Right lobe of liver (tissue), 6 donors: ENCODE measurements at regions not wholly inside any gene's neighbourhood (a gene's known extent, or its start where the extent isn't known, plus 50 kb on each side); places are given as distances from the start of the nearest gene placed in this dataset.

Experiments used
- ATAC-seq, 4 donors: fragments of 200-7000 bp; cut with Tn5 transposase; one replicate each; pipeline ENCODE4 v1.9.1; 2020; ENCODE audit warnings: mild to moderate bottlenecking in 4 of 4, moderate library complexity in 4 of 4
- DNase-seq, 3 donors: peaks; one replicate each; pipeline ENCODE4 v3.0.0-alpha.2; 2020
- H3K27ac ChIP-seq, 3 donors: fragments of 200-600 bp; one replicate each; pipeline ENCODE4 v1.8.0; 2022
- H3K27me3 ChIP-seq, 2 donors: fragments of 200-600 bp; one replicate each; pipeline ENCODE4 v1.8.0; 2022
- H3K36me3 ChIP-seq, 4 donors: fragments of 200-600 bp; sonication (generic) in 1 of 4; one replicate each; pipeline versions ENCODE4 v1.5.1 to v1.8.0; 2017 to 2022; ENCODE audit warnings: control low read depth in 1 of 4
- H3K4me1 ChIP-seq, 4 donors: fragments of 200-600 bp; sonication (generic) in 1 of 4; one replicate each; pipeline versions ENCODE4 v1.5.1 to v1.8.0; 2017 to 2022; ENCODE audit warnings: control low read depth in 1 of 4
- H3K4me3 ChIP-seq, 3 donors: fragments of 200-600 bp; one replicate each; pipeline ENCODE4 v1.8.0; 2022
- H3K9me3 ChIP-seq, 4 donors: fragments of 200-600 bp; sonication (generic) in 1 of 4; one replicate each; pipeline versions ENCODE4 v1.5.1 to v1.8.0; 2017 to 2022; ENCODE audit warnings: control low read depth in 1 of 4
- CTCF ChIP-seq, 4 donors: fragments of 200-600 bp in 3 of 4; fragments of 450-650 bp in 1 of 4; IDR thresholded peaks; one replicate each; pipeline versions ENCODE4 v1.5.1 to v1.8.0; 2016 to 2022; ENCODE audit warnings: antibody characterized with exemption in 4 of 4, mild to moderate bottlenecking in 2 of 4
- POLR2A ChIP-seq: fragments of 450-650 bp; IDR thresholded peaks from one replicate; pipeline ENCODE4 v1.6.1; 2017; ENCODE audit warnings: antibody characterized with exemption, mild to moderate bottlenecking
- WGBS: methylation state at CpG from one replicate; pipeline ENCODE4 v1.1.6; 2018; ENCODE audit warnings: low coverage, low lambda C conversion rate; ENCODE audit not compliant: insufficient coverage; ENCODE audit errors: missing lambda C conversion rate; 5-methylcytosine and 5-hydroxymethylcytosine counted together
- intact Hi-C, 2 donors: fragments of 100-400 bp; cut with DNase I; formaldehyde crosslinking; loops; one replicate each; pipeline versions ENCODE4 v1.11.2 to v1.14.1; 2022
- donor health status: DM: no; HTN: yes; CAD: no.
- donor health status: DM: no; HTN: no; CAD: no.
- donor health status: DM: no; HTN: no; CAD: no.
- donor health status: DM: no; HTN: yes; CAD: no.
- donor health status: DM: no; HTN: yes; CAD: no.

- 33% methylated on average over 11 of the region's 19 CpGs for WGBS
- Histone ChIP-seq H3K36me3 (no peaks in the 10 kb centered on the region), H3K9me3 (no peaks in the 10 kb centered on the region), H3K4me1 (peaks cover 0 to 11% (median 3%) of the 10 kb centered on the region in 4 donors), H3K4me3 (no peak overlapping the region), H3K27me3 (no peaks in the 10 kb centered on the region), H3K27ac (no peak overlapping the region)
- ATAC-seq (no peak), DNase-seq (no peak)
- no peak for TF ChIP-seq CTCF (IDR thresholded peaks at IDR 0.05)
- no peak for TF ChIP-seq POLR2A
- intact Hi-C loops: no loop called here
These were observed 72.4 kb downstream of the MYCN start for GRCh38 chr2:16012626-16013358.

GRCh38 chr2:16012029-16012596 lies 71.8 kb downstream of the MYCN start:
- ATAC-seq (no peak), DNase-seq (no peak)
- 76% methylated on average over 2 of the region's 2 CpGs for WGBS
- Histone ChIP-seq H3K4me1 (peaks cover 0 to 11% (median 3%) of the 10 kb centered on the region in 4 donors), H3K9me3 (no peaks in the 10 kb centered on the region), H3K36me3 (no peaks in the 10 kb centered on the region), H3K27ac (no peak overlapping the region), H3K27me3 (no peaks in the 10 kb centered on the region), H3K4me3 (no peak overlapping the region)
- no peak for TF ChIP-seq CTCF (IDR thresholded peaks at IDR 0.05)
- TF ChIP-seq POLR2A: no peak
- intact Hi-C loops: no loop called here

- intact Hi-C loops: no loop called here
- no peak for TF ChIP-seq CTCF (IDR thresholded peaks at IDR 0.05)
- no peak for TF ChIP-seq POLR2A
- 86% methylated on average over 1 of the region's 2 CpGs for WGBS
- Histone ChIP-seq H3K36me3 (no peaks in the 10 kb centered on the region), H3K4me3 (no peak overlapping the region), H3K27ac (no peak overlapping the region), H3K9me3 (no peaks in the 10 kb centered on the region), H3K4me1 (peaks cover 0 to 11% (median 3%) of the 10 kb centered on the region in 4 donors), H3K27me3 (no peaks in the 10 kb centered on the region)
- ATAC-seq (no peak), DNase-seq (no peak)
These were observed 71.2 kb downstream of the MYCN start for GRCh38 chr2:16011621-16011960.

GRCh38 chr2:16010951-16011620 lies 70.7 kb downstream of the MYCN start:
- ATAC-seq: no peak
- Histone ChIP-seq H3K27ac (no peak overlapping the region), H3K27me3 (no peaks in the 10 kb centered on the region), H3K4me3 (no peak overlapping the region), H3K4me1 (peaks cover 0 to 10% (median 2%) of the 10 kb centered on the region in 4 donors), H3K9me3 (no peaks in the 10 kb centered on the region), H3K36me3 (no peaks in the 10 kb centered on the region)
- intact Hi-C loops: no loop called here
- WGBS: 75% methylated on average over 2 of the region's 2 CpGs
- no peak for DNase-seq
- TF ChIP-seq POLR2A (no peak), CTCF (IDR thresholded peaks at IDR 0.05) (no peak)
